Choroid plexus epithelial cell (primary cell): ENCODE measurements at regions not wholly inside any gene's neighbourhood (a gene's known extent, or its start where the extent isn't known, plus 50 kb on each side); places are given as distances from the start of the nearest gene placed in this dataset.
"Not testable (repeated sequence)": the region's sequence is repeated elsewhere in the genome, so short reads cannot be mapped to it uniquely, and the experiment has no call there.

Source experiments
- DNase-seq: peaks from one replicate; pipeline ENCODE4 v3.0.0-alpha.2; 2010; ENCODE audit warnings: low read depth
- H3K4me3 ChIP-seq: 2 replicates; pipeline ENCODE4 v1.5.1; 2011; ENCODE audit warnings: low read depth, mild to moderate bottlenecking, control low read depth, low read length, moderate library complexity
- TF ChIP-seq, protein P1 (sequence below): conservative IDR thresholded peaks from 2 replicates; pipeline ENCODE4 v1.5.1; 2011; ENCODE audit warnings: low read depth, mild to moderate bottlenecking, control low read depth, inconsistent platforms, low read length, moderate library complexity

DNA sequence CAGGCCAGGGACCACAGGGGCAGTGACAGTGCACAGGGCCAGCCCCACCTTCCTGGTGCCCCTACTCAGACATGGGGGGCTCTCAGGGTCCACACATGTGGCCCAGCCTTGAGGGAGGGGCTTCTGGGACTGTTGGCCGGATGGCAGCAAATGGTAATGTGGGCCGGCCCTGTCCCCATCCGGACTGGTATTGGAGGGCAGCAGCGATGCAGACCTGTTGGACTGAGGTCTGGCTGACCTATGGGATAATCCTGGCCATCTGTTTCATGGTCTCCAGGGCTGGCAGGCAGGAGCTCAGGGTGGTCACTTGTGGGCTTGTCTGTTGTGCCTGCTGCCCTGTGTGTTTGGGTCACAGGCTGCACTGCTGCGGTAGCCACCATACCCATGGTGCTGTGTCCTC is 387.5 kb downstream of the TMEM121 start:
- H3K4me3 ChIP-seq, result no peak overlapping the region
- no peak for DNase-seq
- TF ChIP-seq, protein P1, sequence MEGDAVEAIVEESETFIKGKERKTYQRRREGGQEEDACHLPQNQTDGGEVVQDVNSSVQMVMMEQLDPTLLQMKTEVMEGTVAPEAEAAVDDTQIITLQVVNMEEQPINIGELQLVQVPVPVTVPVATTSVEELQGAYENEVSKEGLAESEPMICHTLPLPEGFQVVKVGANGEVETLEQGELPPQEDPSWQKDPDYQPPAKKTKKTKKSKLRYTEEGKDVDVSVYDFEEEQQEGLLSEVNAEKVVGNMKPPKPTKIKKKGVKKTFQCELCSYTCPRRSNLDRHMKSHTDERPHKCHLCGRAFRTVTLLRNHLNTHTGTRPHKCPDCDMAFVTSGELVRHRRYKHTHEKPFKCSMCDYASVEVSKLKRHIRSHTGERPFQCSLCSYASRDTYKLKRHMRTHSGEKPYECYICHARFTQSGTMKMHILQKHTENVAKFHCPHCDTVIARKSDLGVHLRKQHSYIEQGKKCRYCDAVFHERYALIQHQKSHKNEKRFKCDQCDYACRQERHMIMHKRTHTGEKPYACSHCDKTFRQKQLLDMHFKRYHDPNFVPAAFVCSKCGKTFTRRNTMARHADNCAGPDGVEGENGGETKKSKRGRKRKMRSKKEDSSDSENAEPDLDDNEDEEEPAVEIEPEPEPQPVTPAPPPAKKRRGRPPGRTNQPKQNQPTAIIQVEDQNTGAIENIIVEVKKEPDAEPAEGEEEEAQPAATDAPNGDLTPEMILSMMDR, result no peak

DNA sequence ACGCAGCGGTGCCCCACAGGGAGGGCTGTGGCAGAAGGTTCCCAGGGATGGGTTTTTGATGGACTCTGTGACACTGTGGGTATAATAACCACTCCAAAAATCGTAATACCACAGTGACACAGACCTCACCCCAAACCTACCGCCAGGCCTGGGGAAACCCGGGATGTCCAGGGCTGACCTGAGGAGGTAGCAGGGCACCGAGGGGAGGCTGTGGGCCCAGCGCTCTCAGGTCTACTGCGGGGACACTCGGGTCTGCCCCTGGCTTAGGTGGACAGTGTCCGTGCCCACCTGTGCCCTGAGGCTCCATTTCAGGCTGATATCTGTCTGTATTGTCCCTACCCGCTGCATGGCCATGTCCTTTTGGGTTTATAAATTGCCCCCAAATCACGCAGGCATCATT is 387.9 kb downstream of the TMEM121 start:
- H3K4me3 ChIP-seq, DNase-seq: not testable (repeated sequence)

DNA sequence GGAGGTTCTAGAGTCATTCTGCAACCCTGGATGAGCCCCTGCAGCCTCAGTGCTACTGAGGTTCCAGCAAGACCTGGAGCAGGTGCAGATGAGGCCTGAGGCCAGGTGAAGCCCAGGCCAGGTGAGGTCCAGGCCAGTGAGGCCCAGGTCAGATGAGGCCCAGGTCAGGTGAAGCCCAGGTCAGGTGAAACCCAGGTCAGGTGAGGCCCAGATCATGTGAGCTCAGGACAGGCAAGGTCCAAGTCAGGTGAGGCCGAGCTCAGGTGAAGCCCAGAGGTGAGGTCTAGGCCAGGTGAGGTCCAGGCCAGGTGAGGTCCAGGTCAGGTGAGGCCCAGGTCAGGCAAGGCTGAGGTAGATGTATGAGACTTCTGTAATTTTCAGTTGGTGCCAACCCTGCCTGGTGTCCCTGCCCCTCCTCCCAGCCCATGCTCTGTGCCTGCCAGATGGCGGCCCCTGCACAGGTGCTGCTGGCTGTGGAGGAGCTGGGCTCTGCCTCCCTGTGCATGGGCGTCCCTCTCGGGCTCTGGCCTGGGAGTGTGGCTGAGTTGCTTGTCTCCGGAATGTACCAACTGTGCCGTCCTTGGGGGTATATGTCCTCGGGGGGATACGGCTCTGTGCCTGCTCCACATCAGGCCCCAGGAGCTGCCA is 388.5 kb downstream of the TMEM121 start:
- H3K4me3 ChIP-seq, result no peak overlapping the region
- TF ChIP-seq, protein P1, result no peak
- no peak for DNase-seq

DNA sequence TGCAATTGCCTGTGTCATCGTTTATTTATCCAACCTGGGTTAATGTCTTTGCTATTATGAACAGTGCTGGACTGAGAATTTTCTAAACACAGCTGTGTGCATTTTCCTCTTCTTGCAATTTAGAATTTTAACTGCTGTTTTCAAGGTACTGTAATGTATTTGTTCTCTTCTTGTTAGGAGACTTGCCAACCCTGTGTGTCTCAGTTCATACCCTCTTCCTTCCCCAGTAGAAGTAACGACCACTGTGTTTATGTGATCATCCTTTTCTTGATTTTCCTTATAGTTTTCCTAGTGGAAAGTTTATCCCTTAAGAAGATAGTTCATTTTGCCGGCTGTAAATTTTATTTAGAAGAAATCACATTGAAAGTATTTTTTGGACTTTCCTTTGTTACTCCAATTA is 389.2 kb downstream of the TMEM121 start:
- H3K4me3 ChIP-seq, DNase-seq: not testable (repeated sequence)

DNA sequence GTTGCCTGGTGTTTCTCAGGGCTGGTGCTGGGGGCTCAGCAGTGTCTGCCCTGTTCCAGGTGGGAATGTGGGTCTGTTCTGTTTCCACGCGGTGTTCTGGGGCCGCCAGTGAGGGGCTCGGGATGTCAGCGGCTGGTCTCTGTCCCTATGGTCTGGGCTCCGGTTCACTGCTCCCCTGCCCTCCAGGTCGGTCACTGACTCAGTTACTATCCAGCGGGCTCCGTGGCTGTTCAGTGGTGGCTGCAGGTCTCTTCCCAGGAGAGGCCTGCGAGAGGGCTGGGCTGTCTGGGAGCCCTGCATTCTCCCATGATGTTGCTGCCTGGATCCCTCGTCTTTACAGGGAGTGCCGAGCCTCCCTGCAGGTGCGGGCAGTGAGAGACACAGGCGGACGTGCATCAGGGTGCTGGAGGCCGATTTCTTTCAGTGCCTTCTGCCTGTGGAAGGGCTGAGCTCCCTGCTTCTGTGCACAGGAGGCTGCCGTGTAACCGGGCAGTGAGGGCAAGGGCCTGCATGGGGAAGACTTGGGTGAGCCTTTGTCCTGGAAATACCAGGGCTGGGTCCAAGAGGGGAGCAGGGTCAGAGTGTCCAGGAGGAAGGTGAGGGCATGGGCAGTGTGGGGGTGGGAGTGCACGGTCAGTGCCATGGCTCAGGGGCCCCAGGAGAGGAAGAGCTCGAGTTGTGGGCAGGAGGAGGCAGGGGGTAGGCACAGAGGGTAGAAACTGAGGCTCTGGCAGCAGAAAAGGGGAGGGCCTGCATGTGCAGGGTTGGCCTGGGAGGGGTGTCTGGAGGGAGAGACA is 391.0 kb downstream of the TMEM121 start:
- H3K4me3 ChIP-seq, DNase-seq: not testable (repeated sequence)

DNA sequence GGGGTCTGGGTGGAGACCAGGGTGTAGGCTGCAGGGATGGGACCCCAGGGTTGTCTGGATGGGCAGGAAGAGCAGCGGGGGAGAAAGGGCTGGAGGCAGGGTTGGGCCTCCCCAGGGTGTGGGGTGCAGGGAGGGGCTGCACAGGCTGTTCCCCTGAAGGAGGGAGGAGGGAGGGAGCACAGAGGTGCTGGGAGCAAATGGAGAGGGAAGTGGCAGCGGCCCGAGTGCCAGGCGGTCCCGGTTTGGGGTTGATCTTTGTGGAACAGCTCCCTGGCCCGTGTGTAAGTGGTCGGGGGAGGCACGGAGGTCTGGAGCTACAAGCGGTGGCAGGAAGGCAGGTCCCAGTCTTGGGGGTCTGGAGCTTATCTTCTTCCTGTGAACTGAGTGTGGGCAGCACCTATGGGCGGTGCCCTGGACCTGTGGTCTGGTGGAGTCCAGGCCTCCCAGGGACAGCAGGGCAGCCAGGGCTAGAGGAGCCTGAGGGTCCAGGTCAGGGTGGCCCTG is 391.6 kb downstream of the TMEM121 start:
- no peak overlapping the region for H3K4me3 ChIP-seq
- TF ChIP-seq, protein P1, result no peak
- DNase-seq, result no peak

DNA sequence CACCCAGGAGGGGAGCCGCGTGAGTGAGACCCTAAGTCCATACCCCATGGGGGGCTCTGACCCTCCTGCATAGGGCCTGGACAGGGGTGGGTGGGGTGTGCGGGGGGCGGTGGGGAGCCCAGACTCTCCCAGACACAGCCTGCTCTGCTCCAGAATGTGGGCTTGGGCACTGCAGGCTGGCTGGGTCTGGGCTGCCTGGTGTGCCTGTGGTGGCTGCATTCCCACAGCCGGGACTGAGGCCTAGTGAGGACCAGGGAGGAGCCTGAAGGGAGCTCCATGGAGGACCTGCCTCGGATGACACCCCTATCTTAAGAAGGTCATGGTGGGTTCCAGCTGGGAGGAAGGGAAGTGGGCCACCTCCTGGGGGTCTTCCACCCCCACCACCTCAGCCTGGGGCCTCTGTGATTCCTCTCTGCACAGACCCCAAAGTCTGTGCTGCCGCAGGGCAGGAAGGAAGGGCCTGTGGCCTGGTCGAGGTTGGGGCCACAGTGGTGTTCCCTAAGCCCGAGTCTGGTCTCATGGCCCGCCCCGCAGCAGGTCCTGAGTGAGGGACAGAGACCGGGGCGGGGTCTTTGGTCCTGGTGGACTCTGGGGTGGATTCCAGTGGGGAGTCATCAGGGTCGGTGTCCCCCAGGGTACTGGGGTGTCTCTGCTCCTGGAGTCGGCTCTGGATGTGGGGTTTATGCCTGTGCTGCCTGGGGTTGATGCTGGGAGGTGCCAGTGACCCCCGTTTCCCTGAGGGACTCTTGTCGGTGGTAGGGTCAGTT is 392.3 kb downstream of the TMEM121 start:
- no peak overlapping the region for H3K4me3 ChIP-seq
- no peak for DNase-seq
- TF ChIP-seq, protein P1, result no peak

DNA sequence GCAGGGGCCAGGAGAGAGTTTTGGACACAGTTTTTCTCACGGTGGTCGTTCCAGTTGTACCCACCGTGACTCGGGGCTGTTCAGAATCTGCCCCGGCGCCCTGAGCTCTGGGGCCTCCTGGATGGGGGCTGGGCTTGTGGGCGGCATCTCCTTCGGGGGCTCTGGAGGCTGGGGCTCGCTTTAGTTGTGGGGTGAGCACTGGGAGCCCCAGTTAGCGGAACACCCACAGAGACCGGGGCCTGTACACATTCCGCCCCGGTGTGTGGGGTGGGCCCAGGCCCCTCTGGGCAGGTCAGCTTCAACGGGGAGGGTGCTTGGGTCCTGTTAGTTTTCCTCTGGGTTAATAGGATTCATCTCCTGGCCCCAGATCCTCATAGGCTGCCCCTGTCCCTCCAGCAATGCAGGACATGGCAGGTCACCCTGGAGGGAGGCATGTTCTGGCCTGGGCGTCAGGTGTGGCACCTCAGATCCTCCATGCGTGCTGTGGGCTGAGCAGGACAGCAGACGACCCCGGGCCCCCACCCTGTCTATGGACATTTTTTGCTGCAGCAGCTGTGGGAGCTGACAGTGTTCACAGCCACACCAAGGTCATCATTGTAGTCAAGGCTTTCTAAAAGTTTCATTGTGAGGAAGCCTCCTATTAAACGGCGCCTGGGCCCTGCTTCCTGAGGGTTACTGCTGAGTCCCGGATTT is 393.2 kb downstream of the TMEM121 start:
- DNase-seq, result no peak

DNA sequence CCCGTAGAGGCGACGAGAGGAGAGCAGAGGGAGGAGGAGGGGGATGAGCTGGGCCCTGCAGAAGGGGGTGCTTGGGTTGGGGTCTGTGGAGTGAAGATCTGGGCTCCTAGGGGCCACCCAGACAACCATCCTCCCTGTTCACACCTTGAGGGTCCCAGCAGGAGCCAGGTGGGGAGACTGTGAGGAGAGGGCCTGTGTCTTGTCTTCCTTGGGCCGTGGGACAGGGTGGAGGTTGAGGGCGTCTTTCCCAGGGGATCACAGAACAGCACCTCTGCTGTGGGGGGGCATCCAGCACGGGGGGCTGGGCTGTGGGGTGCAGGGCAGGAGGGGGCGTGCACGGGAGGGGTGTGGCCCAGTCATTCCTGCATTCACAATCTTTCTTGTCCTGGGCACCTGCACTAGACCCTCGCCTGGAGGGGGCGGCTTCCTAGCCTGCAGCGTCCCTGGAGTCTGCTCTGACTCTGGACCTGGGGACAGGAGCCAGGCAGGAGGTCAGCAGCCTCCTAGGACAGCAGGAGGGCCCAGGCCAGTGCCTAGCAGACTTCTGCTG is 393.8 kb downstream of the TMEM121 start:
- not testable (repeated sequence) for H3K4me3 ChIP-seq

More for the DNA sequence above, 393.2 kb downstream of the TMEM121 start:
- TF ChIP-seq, protein P1, result no peak
- no peak overlapping the region for H3K4me3 ChIP-seq

DNA sequence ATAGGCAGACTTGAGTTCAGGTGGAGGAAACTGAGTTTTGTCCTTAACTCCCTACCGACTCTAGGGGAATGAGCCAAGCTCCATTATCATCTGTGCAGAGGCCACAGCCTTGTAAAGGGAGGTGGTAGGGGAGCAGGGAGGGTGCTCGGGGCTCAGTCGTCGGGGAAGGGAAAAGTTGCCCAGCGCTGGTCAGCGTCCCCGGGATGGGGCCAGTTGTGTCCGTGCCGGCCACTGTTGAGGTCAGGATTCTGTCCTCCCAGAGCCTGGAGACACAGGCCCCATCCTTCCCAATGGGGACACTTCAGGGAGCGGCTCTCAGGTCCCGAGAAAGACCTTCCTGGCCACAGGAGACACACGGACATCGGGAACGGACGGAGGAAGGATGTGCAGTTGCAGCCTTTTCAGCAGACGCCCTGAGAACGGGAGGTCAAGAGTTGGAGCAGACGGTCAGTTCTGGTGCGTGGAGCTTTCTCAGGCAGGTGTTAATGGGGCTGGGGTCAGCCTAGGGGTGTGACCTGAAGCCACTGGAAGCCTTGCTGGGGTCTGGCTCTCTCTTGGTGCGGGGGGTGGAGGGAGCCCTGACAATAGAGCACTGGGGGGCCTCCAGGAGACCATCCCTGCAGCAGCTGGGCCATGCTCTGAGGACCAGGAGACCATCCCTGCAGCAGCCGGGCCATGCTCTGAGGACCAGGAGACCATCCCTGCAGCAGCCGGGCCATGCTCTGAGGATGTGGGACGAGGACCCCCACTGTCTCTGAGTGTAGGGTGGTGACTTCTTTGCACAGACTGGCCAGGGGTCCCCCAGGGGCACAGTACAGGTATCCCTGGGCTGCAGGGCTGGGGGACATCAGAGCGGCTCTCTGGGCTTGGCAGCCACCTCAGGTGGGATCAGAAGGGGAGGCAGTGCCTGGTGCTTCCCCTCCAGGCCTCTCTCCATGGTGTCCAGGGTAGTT is 394.7 kb downstream of the TMEM121 start:
- not testable (repeated sequence) for DNase-seq, H3K4me3 ChIP-seq

More for the DNA sequence above, 393.8 kb downstream of the TMEM121 start:
- not testable (repeated sequence) for DNase-seq
